COLO668 (cell line): ENCODE measurements at regions not wholly inside any gene's neighbourhood (a gene's known extent, or its start where the extent isn't known, plus 50 kb on each side); places are given as distances from the start of the nearest gene placed in this dataset.

Experiments used
- DNase-seq: peaks from one replicate; lab custom pipeline; 2025; ENCODE audit not compliant: unreplicated experiment; lab: John Stamatoyannopoulos, UW

DNA sequence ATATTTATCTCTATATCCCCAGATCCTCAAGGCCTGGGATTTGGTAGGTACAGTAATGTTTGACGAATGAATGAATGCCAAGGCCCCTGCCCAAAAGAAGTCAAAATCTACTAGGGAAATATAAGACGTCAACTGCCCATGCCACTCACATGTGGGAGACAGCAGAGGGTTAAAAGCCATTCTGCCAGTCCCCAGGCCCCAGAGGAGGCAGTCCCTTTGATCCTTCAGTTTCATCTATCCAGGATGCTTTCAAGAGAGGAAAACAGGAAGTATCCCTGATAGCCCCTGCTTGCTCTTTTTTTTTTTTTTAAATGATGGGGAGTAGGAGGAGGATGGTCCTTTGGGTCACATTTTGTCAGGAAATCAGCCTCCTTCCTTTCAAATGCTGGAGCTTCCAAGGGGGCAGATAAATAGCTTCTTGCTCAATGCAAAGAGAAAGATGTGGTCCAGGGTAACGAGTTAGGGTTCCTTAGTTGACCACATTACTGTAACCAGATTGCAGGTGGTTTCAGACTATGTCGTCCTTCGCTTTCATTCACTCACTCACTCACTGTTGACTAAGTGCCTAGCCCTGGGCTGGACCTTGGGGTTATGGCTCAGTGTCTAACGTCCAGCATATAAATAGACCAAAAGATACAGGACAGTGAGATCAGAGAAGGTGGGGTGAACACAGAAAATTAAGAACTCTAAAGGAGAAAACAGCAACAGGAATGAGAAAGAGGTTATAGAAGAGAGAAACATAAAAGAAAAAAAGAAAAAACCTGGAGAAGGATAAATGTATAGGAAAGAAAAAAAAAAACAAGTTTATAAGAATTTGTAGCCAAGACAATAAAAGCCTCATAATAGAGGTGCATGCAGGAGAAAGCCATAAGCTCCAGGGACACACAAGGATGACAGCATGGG lies 64.6 kb upstream of the PIM1 start:
- DNase-seq = no peak

DNA sequence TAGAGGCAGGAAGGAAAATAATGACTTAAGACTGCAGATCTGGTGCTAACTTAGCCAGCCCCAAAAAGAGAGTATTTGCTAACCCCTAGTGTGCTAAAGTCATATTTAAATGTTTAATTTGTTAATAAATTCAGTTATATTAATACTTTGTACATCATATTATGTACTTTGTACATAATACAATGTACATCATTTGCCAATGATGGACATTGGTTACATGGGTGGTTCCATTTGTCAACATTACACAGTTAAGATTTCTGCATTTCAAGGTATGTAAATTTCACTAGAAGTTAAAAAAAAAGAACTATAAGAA lies 63.9 kb upstream of the PIM1 start:
- DNase-seq = no peak

DNA sequence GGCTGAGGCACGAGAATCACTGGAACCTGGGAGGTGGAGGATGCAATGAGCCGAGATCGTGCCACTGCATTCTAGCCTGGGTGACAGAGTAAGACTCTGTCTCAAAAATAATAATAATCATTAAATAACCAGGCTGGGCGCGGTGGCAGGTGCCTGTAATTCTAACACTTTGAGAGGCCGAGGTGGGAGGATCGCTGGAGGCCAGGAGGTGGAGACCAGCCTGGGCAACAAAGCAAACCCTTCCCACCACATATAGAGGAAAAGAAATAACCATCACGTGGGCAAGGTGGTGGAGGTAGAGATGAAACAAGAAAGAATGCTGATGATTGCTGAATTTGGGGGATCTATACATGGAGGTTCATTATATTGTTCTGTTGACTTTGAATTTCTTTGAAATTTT lies 63.4 kb upstream of the PIM1 start:
- no peak for DNase-seq

- no peak for DNase-seq
Observed at GRCh38 chr6:37106982-37107491, 62.9 kb upstream of the PIM1 start.

DNA sequence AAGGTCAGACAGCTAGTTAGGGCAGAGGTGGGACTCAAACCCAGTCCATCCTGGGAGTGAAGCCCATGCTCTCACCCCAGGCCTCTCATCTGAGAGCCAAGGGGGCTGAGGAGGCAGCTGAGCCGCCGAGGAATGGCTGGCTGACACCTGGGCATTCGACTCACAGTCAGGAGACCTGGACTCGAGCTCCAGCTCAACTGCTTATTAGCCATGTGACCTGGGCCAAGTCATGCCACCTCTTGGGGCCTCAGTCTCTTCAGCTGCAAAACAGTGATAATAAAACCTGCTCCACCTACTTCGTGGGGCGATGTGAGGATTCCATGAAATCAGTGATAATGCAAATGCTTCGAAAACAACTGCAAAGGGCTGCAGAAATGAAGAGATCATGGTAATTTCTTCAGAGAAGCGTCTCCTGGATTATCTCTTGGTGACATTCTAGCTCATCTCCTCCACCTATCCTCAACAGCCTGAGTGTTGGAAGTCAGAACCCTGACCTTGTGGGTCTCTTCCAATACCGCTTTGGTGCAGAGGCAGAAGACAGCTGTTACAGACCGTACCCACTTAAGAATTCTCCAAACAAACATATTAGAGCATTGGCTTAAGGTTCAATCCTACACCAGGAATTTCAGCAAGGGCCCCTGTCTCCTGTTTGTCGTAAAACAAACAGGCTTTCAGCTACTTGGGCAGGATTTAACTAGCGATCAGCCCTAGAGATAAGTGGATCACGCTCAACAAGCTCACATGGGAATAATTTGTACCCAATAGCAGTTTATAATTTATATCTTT lies 60.0 kb upstream of the PIM1 start:
- no peak for DNase-seq

GRCh38 chr6:37110500-37111461 lies 59.2 kb upstream of the PIM1 start:
- DNase-seq = no peak

GRCh38 chr6:37113976-37114375 lies 56.0 kb upstream of the PIM1 start:
- no peak for DNase-seq

DNA sequence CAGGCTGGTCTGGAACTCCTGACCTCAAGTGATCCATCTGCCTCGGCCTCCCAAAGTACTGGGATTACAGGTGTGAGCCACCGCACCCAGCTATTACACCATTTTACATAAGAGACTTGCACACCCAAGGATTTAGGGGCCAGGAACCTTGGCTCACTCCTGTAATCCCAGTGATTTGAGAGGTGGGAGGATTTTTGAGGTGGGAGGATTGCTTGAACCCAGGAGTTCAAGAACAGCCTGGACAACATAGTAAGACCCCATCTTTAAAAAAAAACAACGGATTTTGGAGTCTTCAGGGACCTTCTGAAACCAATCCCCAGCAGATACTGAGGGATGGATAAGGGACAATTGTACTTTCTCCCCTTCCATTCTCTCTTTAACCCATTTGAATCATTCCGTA lies 55.3 kb upstream of the PIM1 start:
- no peak for DNase-seq

DNA sequence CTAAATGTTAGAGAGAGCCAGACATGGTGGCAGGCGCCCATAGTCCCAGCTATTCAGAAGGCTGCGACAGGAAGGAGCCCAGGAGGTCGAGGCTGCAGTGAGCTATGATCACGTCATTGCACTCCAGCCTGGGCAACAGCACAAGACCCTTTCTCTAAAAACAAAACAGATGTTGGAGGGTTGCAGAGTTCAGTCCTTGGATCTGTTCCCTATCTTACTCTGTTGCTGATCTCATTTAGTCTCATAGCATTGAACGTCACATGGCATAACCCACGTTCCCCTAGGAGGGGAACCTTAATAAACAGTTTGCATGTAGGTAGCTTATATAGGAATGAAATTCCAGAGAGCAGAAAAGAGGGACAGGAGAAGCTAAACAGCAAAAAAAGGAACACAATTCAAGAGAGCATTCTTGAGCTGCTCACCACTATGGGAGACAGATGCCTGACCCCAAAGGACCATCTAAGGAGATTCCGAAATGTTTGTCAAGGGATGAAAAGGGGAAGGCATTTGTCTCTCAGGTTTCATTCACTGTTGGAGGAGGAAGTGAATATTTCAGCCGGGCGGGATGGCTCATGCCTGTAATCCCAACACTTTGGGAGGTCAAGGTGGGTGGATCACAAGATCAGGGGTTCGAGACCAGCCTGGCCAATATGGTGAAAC lies 54.6 kb upstream of the PIM1 start:
- no peak for DNase-seq

DNA sequence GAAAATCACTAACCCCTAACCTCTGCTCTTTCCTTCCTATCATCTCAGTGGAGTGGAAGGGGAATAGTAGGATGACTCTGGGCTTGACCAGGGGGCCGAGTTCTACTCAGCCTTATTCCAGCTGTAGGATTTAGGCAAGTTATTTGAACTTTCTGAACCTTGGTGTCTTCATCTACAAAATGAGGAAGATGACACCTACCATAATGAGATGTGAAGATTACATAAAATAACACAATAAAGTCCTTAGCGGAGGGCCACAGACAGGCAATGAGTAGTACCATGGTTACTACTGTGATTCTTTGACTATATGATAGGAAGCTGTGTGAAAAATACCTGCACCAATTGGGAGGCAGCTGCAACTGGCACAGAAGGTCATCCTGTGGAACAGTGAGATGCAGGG lies 53.6 kb upstream of the PIM1 start:
- no peak for DNase-seq

DNA sequence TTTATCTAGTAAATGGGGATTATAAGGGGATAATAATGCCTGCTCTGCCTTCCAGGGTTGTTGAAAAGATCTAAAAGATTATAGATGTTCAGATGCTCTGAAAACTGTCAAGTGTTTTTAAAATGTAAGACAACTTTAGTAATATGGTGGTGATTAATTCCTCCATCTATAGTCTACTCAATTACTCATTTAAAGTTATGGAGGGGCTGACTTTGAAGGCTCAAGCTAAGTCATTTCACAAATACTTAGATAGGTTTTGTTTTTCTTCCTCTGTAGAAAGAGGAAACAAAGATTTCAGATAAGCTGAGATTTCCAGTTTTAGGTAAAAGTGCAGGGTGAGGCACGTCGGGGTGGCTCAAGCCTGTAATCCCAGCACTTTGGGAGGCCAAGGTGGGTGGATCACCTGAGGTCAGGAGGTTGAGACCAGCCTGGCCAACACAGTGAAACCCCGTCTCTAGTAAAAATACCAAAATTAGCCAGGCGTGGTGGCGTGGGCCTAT lies 50.5 kb upstream of the PIM1 start:
- DNase-seq = no peak
